SKM-1 (cell line): ENCODE measurements at regions not wholly inside any gene's neighbourhood (a gene's known extent, or its start where the extent isn't known, plus 50 kb on each side); places are given as distances from the start of the nearest gene placed in this dataset.
"Not testable (repeated sequence)": the region's sequence is repeated elsewhere in the genome, so short reads cannot be mapped to it uniquely, and the experiment has no call there.

Experiments
- DNase-seq: peaks from one replicate; lab custom pipeline; 2025; ENCODE audit not compliant: unreplicated experiment; lab: John Stamatoyannopoulos, UW

- no peak for DNase-seq
Measured at GRCh38 chr13:54676526-54677113, 1648.0 kb downstream of the OLFM4 start.

DNA sequence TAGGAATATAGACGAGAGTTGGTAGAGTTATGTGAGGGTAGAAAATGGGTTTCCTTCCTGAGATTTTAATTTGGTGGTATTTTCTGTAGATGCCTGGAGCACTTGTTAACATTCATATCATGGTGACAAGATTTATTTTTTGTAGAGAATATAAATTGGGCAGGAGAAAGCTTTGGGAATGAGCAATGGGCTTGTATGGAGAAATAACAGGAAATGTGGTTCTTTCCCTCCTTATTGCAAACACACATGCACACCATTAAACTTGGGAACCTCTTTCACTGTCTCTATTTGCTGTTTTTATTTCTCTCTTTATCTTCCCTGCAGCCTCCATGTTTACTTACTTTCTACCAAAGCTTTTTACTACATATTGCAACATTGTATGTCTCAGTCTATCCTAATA, 1653.6 kb downstream of the OLFM4 start:
- no peak for DNase-seq

DNA sequence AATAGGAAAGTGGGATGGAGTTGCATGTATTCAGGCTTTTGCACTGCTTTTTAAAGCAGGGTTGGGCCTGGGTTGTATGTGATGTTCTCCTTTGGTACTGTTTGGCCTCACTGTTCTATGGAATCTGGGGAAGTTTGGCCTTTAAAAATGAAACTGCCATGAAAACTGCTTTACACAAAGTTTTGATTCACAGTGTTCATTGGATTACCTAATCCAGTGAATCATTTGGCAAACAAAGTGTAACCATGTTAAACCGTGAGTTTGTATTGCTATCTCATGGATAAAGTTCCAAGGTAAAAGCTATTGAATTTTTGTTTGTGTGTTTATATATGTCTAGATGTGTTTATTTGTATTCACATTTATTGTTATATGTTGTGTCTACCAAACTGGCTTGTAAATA, 1658.6 kb downstream of the OLFM4 start:
- DNase-seq: no peak

DNA sequence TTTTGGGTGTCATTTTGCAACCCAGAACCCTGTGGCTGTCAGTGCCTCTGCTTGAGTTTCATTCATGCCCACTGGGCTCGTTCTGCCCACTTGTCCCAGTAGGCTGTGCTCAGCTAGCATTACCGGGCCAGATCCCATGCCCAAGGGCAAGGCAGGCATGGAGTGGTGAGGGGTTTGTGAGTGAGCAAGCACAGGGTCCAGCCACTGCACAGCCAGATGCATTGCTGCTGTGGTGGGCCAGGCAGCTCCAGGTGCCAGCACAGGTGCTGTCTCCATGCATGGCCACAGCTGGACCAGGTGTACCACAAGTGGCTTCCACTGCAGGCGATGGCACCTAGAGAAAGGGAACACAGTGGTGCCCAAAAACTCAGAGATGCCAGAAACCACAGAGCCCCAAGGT, 1671.2 kb downstream of the OLFM4 start:
- no peak for DNase-seq

GRCh38 chr13:54705738-54706137, 1677.1 kb downstream of the OLFM4 start:
- no peak for DNase-seq

DNA sequence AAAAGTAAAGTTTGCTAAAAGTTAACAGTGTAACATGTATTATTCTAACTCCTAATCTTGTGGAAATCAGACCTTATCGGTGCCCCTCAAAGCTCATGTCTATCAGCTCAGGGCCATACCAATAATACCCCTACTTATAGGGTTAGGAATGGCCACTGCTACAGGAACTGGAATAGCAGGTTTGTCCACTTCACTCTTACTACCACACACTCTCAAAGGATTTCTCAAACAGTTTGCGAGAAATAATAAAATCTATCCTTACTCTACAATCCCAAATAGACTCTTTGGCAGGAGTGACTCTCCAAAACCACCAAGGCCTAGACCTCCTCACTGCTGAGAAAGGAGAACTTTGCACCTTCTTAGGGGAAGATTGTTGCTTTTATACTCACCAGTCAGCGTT, 1677.7 kb downstream of the OLFM4 start:
- DNase-seq: no peak

DNA sequence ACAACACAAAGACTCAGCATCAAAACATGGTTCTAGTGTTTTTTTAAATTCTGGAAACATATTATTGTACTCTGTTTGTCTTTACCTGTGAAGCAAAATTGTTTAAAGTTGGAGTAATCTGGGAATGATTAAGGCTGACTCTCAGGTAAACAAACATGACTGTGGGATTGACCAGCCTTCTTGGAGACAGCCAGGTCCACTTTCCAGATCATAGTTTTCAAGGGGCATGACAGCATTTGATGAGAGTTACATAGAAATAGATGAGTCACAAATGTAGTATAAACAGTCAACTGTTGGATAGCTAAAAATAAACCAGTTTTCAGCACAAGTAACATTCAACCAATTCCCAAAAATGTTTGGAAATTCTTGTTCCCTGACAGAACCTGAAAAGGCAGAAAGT, 1680.9 kb downstream of the OLFM4 start:
- no peak for DNase-seq

GRCh38 chr13:54733639-54734038, 1705.0 kb downstream of the OLFM4 start:
- DNase-seq: no peak

DNA sequence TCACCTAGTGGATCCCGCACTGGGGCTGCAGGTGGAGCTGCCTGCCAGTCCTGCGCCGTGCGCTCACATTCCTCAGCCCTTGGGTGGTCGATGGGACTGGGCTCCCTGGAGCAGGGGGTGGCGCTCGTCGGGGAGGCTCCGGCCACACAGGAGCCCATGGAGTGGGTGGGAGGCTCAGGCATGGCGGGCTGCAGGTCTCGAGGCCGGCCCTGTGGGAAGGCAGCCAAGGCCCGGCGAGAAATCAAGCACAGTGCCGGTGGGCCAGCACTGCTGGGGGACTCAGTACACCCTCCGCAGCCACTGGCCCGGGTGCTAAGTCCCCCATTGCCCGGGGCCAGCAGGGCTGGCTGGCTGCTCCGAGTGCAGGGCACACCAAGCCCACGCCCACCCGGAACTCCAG, 1708.6 kb downstream of the OLFM4 start:
- not testable (repeated sequence) for DNase-seq

DNA sequence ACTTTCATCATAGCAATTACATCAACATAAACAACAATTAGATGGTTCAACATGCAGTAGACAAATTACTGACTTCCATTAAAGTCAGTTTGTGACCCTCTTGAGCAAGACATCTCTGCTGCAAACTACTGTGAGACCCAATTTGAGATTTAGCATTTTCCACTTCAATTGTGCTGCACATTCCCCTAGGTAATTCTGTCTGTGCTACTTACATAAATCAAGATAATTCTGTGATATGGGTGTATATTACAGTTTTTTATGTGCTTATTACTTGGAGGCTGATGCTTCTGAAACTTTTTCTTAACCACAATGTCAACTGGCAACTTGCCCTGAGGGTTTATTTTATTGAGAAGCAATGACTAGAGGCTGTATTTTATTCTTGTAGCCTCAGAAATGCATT, 1714.4 kb downstream of the OLFM4 start:
- DNase-seq: no peak

GRCh38 chr13:54744747-54745146, 1716.1 kb downstream of the OLFM4 start:
- DNase-seq: no peak

DNA sequence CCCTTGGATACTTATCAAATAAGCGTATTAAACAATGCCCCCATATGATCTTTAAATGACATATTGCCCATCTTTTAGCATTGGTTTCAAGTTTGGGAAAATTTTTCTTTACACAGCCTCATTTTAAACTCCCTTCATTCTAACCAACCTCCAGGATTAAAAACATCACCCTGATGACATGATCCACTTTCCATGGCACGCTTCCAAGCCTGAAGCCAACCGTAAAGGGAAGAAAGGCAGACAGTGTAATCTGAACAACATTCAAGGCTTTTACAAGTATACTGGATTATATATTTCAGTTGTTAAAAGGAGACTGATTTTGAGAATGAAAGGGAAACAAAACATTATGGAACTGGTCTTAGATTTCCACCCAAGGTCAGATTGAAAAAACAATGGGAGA, 1721.9 kb downstream of the OLFM4 start:
- no peak for DNase-seq

- no peak for DNase-seq
Measured at GRCh38 chr13:54758795-54759194, 1730.2 kb downstream of the OLFM4 start.

GRCh38 chr13:54768214-54768613, 1739.6 kb downstream of the OLFM4 start:
- DNase-seq: no peak

DNA sequence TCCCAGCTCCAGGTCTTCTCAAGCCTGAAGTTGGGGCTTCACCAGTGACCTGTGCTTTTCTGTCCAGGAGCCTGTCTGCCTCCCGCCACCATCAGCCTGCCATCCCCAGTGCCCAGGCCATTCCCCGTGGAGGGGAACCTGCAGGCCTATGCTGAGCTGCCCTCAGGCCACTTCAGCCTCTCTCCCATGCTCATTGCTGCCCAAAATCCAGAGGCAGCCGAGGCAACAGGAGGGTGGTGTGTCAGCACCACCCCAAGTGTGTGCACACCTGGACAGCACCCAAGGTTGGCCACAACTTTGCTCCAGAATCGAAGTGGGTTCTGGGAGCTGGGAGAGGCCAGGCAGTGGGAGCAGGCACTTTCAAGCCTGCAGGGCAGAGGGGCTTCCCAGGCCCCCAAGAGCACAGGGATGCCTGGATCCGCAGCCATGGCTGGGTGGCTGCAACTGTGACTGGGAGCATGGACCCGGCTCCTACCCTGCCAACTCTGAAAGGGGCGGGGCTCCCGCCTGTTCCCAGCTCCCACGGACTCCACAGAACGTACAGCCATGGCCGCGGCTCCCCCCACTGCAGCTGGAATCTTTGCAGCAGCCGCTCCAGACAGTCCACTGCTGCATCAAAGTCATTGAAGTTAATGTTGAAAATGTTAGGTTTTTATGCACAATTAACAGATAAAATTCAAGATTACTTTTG, 1747.0 kb downstream of the OLFM4 start:
- DNase-seq: no peak

- no peak for DNase-seq
Measured at GRCh38 chr13:54787754-54788153, 1759.1 kb downstream of the OLFM4 start.

DNA sequence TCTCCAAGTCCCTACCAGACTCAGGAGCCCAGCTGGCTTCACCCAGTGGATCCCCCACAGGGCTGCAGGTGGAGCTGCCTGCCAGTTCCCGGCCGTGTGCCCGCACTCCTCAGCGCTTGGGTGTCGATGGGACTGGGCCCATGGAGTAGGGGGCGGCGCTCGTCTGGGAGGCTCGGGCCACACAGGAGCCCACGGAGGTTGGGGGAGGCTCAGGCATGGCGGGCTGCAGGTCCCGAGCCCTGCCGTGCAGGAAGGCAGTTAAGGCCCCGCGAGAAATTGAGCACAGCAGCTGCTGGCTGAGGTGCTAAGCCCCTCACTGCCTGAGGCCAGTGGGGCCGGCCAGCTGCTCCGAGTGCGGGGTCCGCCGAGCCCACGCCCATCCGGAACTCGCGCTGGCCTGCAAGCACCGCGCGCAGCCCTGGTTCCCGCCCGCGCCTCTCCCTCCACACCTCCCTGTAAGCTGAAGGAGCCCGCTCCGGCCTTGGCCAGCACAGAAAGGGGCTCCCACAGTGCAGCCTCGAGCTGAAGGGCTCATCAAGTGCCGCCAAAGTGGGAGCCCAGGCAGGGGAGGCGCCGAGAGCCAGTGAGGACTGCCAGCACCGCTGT, 1771.1 kb downstream of the OLFM4 start:
- DNase-seq: no peak

DNA sequence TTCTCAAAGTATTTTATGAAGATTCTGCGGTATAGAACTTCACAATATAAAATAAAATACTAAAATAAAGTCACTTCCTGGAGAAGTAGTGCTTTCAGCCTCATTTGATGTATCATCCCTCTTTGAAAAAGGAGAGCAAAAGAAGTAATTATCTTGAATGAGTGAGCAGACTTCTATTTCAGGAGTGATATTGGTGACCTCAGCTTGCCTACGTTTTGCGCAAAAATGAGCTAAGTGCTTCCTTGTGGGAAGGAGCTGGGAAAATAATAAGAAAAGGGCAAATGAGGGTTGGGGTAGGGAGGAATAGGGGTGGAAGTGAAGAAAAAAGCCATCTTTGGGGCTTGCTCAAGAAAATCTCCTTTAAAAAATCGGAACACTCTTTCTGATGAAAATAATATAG, 1773.6 kb downstream of the OLFM4 start:
- DNase-seq: no peak

- DNase-seq: no peak
Measured at GRCh38 chr13:54805743-54806142, 1777.1 kb downstream of the OLFM4 start.

DNA sequence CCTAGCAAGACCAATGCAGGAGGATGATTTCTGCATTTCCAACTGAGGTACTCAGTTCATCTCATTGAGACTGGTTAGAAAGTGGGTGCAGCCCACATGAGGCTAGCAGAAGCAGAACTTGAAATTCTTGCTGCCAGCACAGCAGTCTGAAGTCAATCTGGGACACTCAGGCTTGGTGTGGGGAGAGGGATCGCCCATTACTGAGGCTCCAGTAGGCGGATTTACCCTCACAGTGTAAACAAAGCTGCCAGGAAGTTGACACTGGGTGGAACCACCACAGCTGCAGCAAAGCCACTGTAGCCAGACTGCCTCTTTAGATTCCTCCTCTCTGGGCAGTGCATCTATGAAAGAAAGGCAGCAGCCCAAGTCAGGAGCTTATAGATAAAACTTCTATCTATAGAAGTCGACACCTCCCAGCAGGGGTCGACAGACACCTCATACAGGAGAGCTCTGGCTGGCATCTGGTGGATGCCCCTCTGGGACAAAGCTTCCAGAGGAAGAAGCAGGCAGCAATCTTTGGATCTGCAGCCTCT, 1793.4 kb downstream of the OLFM4 start:
- DNase-seq: not testable (repeated sequence)

- DNase-seq: not testable (repeated sequence)
Measured at GRCh38 chr13:54829391-54830068, 1800.9 kb downstream of the OLFM4 start.

- no peak for DNase-seq
Measured at GRCh38 chr13:54836273-54836672, 1807.7 kb downstream of the OLFM4 start.
